AG09309 (cell line): ENCODE measurements at regions not wholly inside any gene's neighbourhood (a gene's known extent, or its start where the extent isn't known, plus 50 kb on each side); places are given as distances from the start of the nearest gene placed in this dataset.

Experiments
- DNase-seq: peaks from one replicate; pipeline ENCODE4 v3.0.0-alpha.2; 2010; ENCODE audit warnings: low read depth
- H3K4me3 ChIP-seq: 2 replicates; pipeline ENCODE4 v1.5.1; 2011; ENCODE audit warnings: mild to moderate bottlenecking, low read depth, low read length, moderate library complexity; ENCODE audit not compliant: control insufficient read depth
- TF ChIP-seq, protein P1 (sequence below): IDR thresholded peaks from 2 replicates; pipeline ENCODE4 v1.5.1; 2011; ENCODE audit warnings: mild to moderate bottlenecking, low read depth, low read length, inconsistent platforms; ENCODE audit not compliant: insufficient read depth, control insufficient read depth; ENCODE audit errors: missing control alignments

DNA sequence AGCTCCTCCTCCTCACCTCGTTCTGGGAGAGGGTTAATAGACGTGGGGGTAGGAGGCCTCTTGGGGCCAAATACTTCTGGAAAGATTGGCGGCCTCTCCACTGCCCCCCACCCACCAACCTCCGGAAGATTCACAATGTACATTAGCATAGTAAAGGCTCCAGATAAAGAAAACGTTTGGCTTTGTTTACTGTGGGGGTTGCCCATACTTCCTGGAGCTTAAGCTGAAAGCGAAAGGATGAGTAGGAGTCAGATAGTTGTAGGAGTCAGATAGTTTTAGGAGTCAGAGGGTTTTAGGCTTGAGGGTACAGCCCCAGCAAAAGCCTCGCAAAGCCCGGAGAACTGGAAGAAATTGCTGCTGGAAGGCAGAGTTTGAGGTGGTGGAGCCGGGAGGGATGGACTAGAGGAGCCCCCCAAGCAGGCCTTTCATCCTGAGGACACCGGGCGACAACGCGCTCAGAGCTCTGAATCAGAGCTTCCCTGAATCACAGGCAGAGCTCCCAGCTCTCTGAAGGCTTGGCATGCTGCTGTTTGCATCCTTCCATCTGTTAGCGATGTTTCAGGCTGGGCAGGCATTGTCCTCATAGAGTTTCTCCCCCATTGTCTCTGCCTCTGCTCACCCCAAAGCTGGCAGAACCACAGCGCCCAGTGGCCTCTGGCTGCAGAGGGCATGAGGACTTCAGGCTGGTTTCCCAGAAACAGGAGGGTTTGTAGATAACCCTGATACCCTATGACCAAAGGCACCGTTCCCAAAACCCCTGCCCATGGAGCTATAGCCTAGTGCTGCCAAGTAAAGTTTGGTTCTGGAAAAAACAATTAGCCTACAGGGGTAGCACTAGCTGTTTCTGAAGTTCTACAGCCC is 280.7 kb downstream of the BCOR start:
- peak overlapping the region; percentile 31 for H3K4me3 ChIP-seq
- TF ChIP-seq, protein P1, sequence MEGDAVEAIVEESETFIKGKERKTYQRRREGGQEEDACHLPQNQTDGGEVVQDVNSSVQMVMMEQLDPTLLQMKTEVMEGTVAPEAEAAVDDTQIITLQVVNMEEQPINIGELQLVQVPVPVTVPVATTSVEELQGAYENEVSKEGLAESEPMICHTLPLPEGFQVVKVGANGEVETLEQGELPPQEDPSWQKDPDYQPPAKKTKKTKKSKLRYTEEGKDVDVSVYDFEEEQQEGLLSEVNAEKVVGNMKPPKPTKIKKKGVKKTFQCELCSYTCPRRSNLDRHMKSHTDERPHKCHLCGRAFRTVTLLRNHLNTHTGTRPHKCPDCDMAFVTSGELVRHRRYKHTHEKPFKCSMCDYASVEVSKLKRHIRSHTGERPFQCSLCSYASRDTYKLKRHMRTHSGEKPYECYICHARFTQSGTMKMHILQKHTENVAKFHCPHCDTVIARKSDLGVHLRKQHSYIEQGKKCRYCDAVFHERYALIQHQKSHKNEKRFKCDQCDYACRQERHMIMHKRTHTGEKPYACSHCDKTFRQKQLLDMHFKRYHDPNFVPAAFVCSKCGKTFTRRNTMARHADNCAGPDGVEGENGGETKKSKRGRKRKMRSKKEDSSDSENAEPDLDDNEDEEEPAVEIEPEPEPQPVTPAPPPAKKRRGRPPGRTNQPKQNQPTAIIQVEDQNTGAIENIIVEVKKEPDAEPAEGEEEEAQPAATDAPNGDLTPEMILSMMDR = no peak
- no peak for DNase-seq

DNA sequence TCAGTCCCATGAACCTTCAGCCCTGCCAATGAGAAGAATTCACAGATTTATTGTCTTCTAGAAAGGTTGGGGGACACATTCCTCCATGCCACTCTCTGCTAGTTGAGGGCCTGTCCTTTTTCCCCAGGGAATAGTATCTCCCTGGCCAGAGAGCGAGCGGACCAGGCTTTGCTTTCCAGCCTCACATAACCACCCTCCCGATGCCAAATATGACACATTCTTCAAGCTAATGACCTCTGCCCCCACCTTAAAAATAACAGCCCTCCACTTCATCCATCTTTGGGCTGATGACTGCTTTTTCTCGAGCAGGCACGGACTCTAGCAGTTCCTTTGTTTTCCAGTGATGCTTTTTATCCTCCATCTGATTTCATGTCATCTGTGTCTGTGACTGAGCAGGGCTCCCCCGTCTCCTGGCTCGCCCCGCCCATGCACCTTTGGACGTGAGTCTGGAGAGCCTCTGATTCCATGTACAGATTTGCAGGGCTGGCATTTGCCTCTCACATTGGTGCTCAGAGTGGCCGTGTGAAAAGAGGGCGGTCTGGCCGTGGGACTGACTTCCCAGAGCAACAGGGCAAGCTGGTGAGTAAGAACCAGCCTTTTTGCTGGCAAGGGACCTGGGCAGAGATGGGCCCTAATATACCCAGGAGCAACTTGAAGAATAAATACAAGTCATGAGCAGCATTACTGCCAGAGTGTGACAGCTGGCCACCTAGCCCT is 279.8 kb downstream of the BCOR start:
- no peak overlapping the region for H3K4me3 ChIP-seq
- DNase-seq = no peak
- TF ChIP-seq, protein P1 = no peak

DNA sequence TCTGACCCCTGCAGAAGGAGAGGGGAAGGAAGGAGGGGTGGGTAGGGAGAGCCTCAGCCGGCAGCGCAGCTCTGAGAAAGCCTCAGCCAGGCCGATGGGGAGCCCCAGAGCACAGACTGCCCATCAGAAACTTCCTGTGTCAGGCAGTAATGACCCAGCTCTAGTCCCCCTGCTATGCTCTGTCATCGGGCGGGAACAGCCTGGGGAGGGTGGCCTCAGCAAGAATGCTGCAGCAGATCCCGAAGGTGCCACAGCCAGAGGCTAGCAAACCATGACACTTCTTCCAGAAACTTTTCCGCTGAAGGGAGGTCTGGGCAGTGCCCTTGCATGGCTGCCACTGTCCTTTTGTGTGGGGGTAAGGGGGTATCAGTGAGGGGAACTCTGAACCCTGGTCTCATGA is 279.0 kb downstream of the BCOR start:
- no peak overlapping the region for H3K4me3 ChIP-seq
- no peak for DNase-seq
- TF ChIP-seq, protein P1 = no peak

DNA sequence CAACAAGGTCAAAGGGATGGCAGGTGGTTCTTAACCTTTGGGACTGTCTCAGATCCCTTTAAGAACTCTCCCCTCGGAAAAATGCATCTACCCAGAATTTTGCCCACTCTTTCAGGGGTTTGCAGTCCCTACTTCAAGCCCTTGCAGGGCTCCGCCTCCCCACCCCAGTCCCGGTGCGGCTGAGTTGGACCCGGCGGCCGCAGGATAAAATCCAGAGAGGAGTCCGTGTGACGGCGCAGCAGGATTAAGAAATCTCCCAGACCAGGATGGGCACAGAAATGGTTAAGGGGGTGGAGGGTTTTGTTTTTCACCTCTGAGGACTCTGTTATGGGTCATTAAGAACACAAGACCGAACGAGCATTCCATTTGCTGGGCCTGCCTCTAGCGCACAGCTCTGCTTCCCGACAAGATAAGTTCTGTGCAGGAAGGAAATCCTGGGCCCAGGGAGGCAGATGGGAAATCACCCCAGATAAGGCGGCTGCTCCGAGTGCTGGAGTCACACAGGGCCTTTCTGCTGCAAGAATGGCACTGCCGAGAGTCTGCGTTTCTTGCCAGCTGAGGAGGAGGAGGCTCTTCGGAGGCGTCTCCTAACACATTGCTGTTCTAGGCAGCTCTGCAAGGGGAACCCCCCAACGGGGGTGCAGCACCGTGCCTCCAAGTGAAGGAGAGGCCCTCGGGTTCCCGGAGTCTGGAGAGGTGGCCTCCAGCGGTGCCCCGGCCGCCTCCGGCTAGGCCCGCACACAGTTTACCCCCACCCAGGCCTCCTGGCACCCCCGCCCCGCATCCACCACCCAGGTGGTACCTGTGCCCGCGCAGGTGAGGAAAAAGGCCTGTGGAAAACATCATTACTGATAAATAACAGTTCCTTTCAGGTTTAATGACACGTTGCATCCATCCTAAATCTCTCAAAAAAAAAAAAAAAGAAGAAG is 277.6 kb downstream of the BCOR start:
- H3K4me3 ChIP-seq = no peak overlapping the region
- DNase-seq = no peak
- TF ChIP-seq, protein P1 = no peak

DNA sequence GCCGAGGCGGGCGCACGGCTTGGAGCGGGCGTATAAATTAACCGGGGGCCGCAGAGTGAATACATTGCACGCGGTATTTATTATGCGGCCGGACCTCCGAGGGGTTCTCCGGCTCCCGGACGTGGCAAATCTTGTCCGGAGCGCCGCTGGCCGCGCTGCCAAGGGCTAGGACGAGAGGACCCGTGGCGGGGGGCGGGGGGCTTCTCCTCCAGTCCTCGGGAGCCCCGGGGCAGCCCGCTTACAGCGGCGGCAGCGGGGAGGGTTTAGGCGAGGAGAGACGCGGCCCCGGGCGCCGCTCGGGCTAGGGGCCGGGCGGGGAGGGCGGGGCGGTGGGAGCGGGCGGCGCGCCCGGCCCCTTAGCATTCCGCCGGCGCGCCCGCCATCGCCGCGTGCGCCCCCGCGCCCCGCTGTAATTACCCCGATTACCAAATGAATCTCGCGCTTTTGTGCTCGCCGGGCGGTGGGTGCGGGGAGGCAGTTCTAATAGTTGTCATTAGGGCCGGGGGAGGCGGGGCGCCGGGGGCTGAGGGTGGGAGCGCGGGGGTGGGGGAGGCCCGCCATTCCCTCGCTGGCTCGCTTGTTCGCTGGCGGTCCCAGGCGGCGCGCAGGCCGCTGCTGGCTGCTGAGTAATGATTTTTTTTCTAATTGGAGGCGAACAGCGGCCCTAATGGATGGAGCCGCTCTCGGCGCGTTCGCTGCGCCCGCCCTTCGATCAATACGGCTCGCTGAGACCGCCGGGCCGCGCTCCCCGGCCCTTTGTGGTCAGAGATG is 276.6 kb downstream of the BCOR start:
- no peak for DNase-seq
- H3K4me3 ChIP-seq = peak overlapping the region; percentile 38
- TF ChIP-seq, protein P1 = no peak

DNA sequence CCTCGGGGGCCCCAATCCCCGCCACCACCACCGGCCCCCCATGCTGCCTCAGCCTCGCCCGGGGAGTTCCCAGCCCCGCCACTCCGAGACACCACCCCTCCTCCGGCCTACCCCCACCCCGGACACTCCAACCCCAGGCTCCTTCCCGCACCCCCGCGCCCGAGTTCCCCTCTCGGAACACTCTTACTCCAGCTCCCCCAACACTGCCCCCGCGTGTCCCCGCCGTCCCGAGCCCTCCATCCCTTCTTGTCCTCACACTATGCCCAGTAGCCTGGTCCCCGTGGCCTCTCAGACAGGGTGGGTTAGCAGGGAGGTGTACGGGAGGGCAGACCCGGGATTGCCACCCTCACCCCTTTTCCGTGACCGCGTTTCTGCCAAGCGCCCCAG is 276.1 kb downstream of the BCOR start:
- TF ChIP-seq, protein P1 = no peak
- no peak for DNase-seq
- H3K4me3 ChIP-seq = peak overlapping the region; percentile 38
